ENCODE measurements at regions not wholly inside any gene's neighbourhood (a gene's known extent, or its start where the extent isn't known, plus 50 kb on each side); places are given as distances from the start of the nearest gene placed in this dataset.

DNA sequence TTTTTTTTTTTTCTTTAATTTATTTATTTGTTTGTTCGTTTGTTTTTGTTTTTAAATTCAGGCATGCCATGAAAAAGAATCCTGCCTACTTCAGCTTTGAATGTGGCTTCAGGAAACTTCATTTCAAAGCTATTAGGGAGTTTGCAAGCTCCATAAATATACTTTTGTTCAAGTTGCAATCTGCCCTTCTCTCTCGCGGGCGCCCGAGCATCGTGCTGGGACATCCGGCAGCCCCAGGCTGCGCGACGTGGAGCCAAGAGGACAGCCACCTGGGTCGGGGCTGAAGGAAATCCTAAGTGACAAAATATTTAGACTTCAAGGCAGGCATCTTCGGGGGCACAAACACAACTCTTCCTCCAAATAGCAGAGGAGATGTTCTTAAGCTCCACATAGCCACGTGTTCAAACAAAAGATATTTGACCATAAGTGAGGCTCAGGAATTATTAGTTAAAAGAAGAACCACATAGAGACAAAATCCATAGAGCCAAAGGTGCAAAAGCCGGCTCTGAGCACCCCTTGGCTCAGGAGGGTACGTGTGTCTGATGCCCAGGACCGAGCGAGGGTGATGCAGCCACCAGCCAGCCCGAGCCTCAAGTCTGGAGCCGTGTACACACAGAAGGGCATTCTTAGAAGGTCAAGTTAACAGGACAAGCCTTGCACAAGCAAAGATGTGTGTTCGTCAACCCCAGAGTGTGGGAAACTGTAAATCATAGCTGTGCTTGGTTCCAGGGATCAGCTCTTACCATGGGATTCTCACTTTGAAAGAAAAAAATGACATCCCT lies 256.5 kb upstream of the SALL3 start:
- Histone ChIP-seq H3K4me1 (no peaks in the 10 kb centered on the region), H3K27me3 (peaks cover 20% of the 10 kb centered on the region; the same call in 1 of the 2 replicates), H3K9me3 (no peaks in the 10 kb centered on the region), H3K4me3 (ENCODE audit: low read depth, low read length) (no peak overlapping the region), H3K36me3 (no peaks in the 10 kb centered on the region)
- DNase-seq: no peak
- TF ChIP-seq, protein P1, sequence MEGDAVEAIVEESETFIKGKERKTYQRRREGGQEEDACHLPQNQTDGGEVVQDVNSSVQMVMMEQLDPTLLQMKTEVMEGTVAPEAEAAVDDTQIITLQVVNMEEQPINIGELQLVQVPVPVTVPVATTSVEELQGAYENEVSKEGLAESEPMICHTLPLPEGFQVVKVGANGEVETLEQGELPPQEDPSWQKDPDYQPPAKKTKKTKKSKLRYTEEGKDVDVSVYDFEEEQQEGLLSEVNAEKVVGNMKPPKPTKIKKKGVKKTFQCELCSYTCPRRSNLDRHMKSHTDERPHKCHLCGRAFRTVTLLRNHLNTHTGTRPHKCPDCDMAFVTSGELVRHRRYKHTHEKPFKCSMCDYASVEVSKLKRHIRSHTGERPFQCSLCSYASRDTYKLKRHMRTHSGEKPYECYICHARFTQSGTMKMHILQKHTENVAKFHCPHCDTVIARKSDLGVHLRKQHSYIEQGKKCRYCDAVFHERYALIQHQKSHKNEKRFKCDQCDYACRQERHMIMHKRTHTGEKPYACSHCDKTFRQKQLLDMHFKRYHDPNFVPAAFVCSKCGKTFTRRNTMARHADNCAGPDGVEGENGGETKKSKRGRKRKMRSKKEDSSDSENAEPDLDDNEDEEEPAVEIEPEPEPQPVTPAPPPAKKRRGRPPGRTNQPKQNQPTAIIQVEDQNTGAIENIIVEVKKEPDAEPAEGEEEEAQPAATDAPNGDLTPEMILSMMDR (IDR thresholded peaks at IDR 0.05; ENCODE audit: low read depth, low read length): no peak

DNA sequence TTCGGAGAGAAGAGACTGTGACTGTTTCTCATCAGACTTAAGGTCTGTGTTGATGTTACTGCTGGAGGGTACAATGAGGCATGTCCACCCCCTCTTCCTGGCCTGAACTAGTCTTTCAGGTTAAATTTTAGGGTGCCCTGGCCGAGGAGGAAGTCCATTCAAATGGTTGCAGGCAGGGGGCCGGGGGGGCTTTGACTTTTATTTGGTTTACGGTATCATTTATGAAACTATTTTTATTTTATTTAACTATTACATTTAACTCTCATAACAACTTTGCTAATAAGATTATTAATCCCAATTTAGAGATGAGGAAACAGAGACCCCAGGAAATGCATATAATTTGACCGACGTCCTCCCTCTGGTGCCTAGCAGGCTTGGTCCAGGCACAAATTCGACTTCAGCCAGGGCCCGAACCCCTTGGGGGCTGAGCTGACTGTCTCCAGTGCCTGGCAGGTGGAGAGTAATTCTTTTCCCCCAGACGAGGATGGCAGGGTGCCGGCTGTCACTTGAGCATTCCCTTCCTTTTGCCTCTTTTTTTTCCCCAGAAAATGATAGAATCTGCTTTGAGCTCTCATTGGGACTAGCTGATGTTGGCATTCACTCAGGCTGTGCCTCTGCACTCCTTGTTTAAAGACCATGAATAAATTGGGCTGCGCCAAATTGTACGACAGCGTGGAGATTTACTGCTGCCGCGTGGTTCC lies 255.3 kb upstream of the SALL3 start:
- Histone ChIP-seq H3K9me3 (no peaks in the 10 kb centered on the region), H3K27me3 (peaks cover 20% of the 10 kb centered on the region; the same call in 1 of the 2 replicates), H3K4me1 (no peaks in the 10 kb centered on the region), H3K4me3 (ENCODE audit: low read depth, low read length) (no peak overlapping the region), H3K36me3 (no peaks in the 10 kb centered on the region)
- no peak for DNase-seq
- TF ChIP-seq, protein P1 (IDR thresholded peaks at IDR 0.05; ENCODE audit: low read depth, low read length): no peak

DNA sequence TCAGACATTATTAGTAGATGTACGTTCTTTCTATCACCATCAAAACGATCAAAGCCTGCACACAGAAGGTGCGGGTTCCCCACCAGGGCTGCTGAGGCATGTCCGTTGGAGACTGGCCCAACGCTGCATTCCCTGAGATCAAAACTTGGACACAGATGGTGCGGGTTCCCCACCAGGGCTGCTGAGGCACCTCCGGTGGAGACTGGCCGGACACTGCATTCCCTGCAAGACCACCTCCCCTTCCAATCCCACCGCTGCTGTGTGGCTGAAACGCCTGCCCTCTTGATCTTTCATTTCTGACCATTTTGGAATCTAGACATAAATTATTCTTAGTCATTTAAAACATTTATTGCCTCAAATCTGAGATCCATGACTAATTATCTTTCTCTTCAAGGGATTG lies 254.2 kb upstream of the SALL3 start:
- Histone ChIP-seq H3K4me3 (ENCODE audit: low read depth, low read length) (no peak overlapping the region), H3K4me1 (no peaks in the 10 kb centered on the region), H3K9me3 (no peaks in the 10 kb centered on the region), H3K27me3 (peaks cover 24% of the 10 kb centered on the region), H3K36me3 (no peaks in the 10 kb centered on the region)
- TF ChIP-seq, protein P1 (IDR thresholded peaks at IDR 0.05; ENCODE audit: low read depth, low read length): no peak
- no peak for DNase-seq

DNA sequence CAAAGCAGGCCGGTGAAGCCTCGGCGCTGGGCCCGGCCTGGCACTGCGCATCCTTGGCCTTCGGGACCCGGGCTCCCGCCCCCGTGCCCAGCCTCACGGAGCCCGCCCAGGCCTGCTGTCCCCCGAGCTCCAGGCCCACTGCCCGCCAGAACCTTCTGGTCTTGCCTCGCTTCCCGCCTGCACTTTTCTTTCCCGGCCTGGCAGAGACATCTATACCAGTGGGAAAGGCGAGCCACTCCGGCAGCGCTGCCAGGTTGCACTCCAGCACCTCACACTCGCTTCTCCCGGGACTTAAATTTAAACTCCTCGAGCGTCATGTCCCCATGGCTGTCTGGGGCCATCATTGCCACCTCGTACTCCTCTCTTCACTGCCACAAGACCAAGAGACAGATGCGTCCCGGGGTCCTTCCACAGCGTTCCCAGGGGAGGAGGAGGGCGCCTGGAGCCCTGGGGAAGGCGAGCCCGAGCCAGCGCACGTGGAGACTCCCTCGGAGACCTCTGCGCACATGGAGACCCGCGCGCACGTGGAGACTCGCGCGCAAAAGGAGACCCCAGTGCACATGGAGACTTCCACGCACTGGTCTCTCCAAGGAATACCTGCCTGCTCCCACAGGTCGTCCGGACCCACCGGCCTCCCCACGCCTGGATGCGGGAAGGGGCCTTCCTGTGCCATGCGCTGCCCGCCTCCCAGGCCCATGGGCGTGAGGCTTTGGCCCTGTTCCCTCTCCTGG lies 253.1 kb upstream of the SALL3 start:
- Histone ChIP-seq H3K27me3 (peaks cover 28% of the 10 kb centered on the region), H3K9me3 (no peaks in the 10 kb centered on the region), H3K4me3 (ENCODE audit: low read depth, low read length) (no peak overlapping the region), H3K4me1 (no peaks in the 10 kb centered on the region), H3K36me3 (no peaks in the 10 kb centered on the region)
- DNase-seq: no peak
- TF ChIP-seq, protein P1 (IDR thresholded peaks at IDR 0.05; ENCODE audit: low read depth, low read length): no peak

DNA sequence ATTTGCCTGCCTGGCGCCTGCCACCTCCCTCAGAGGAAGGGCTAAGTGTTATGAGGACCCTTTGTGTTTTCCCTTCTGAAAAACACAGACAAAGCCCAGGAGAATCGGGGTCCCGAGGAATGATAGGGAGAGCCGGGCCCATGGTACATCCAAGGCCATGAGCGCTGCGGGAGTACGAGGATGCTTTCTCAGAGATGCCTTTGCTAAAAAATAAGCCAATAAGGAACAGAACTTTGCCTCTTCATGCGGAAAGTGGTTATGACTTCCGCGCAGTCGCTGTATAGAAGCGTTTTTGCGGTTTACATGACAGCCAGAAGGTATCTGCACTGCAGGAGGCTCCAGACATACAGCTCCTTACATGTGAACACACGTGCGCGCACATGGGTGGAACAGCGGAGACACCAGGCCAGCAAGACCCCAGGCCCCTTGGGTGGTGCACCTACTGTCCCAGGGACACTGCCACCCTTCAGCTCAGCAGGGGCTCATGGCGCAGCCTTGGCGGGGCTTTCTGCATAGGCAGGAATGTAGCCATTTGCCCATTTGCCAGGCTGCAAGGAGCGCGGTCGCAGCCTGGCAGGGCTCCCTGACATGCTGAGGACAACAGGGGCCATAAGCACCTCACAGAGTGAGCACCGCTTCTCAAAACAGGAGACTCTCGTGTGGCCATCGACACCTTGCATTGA lies 252.4 kb upstream of the SALL3 start:
- peaks cover 31% of the 10 kb centered on the region for H3K27me3 ChIP-seq

More for the DNA sequence above, 252.4 kb upstream of the SALL3 start:
- TF ChIP-seq, protein P1 (IDR thresholded peaks at IDR 0.05; ENCODE audit: low read depth, low read length): no peak
- no peaks in the 10 kb centered on the region for H3K4me1 ChIP-seq
- H3K9me3 ChIP-seq: no peaks in the 10 kb centered on the region
- DNase-seq: no peak
- H3K4me3 ChIP-seq (ENCODE audit: low read depth, low read length): no peak overlapping the region
- H3K36me3 ChIP-seq: no peaks in the 10 kb centered on the region

All from BE2C (cell line).